ENCODE measurements at regions not wholly inside any gene's neighbourhood (a gene's known extent, or its start where the extent isn't known, plus 50 kb on each side); places are given as distances from the start of the nearest gene placed in this dataset.

- H3K4me1 ChIP-seq (ENCODE audit: insufficient read depth, low read length): no peaks in the 10 kb centered on the region
- in situ Hi-C loops (cut with HindIII; ENCODE audit: extremely low pct_ligation_motif_present, low pct_unique_long_range_greater_than_20kb): no loop called here
These were observed 216.4 kb upstream of the GYPA start for GRCh38 chr4:144356941-144357381.

GRCh38 chr4:144357975-144358374 is 217.5 kb upstream of the GYPA start:
- TF ChIP-seq, protein P1, sequence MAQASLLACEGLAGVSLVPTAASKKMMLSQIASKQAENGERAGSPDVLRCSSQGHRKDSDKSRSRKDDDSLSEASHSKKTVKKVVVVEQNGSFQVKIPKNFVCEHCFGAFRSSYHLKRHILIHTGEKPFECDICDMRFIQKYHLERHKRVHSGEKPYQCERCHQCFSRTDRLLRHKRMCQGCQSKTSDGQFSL (CRISPR knock-in tag; IDR thresholded peaks at IDR 0.05): no peak
- no peak for TF ChIP-seq ZNF841 (CRISPR knock-in tag; IDR thresholded peaks at IDR 0.05; ENCODE audit: borderline replicate concordance)
- TF ChIP-seq ZNF607 (CRISPR knock-in tag; IDR thresholded peaks at IDR 0.05; ENCODE audit: borderline replicate concordance): no peak
- no peak for TF ChIP-seq XRCC5 (optimal IDR thresholded peaks at IDR 0.05; ENCODE audit: low read length)
- TF ChIP-seq KLF9 (CRISPR knock-in tag; IDR thresholded peaks at IDR 0.05; ENCODE audit: low read depth): no peak
- no peak for TF ChIP-seq ZNF576 (CRISPR knock-in tag; IDR thresholded peaks at IDR 0.05)
- no peak for TF ChIP-seq PRMT3 (CRISPR knock-in tag; IDR thresholded peaks at IDR 0.05; ENCODE audit: borderline replicate concordance, low read depth)
- TF ChIP-seq TSC22D2 (CRISPR knock-in tag; IDR thresholded peaks at IDR 0.05; ENCODE audit: borderline replicate concordance): no peak
- intact Hi-C loops (cut with micrococcal nuclease; ENCODE audit: unreplicated experiment): no loop called here
- H3K4me3 ChIP-seq (replicated peaks in 1 of 3; ENCODE audit: insufficient read depth in 1 of 3, low read depth in 2 of 3, low read length in 3 of 3): no peak overlapping the region
- H3K79me2 ChIP-seq (ENCODE audit: insufficient read depth, low read length): no peaks in the 10 kb centered on the region
- BruUV-seq (replicated peaks): no TSS peak
- H3K9me3 ChIP-seq (ENCODE audit: low read length): no peaks in the 10 kb centered on the region
- no peak overlapping the region for H3K27ac ChIP-seq (ENCODE audit: extremely low read length, insufficient read depth, low read length)
- in situ Hi-C loops (cut with HindIII; ENCODE audit: extremely low pct_ligation_motif_present, low pct_unique_long_range_greater_than_20kb): no loop called here
- no peak for FAIRE-seq
- H3K9ac ChIP-seq (ENCODE audit: insufficient read depth, low read depth, low read length): no peak overlapping the region
- ATAC-seq: no peak
- H2AFZ ChIP-seq (ENCODE audit: low read length): no peak overlapping the region
- H3K4me1 ChIP-seq (ENCODE audit: insufficient read depth, low read length): no peaks in the 10 kb centered on the region
- H4K20me1 ChIP-seq (ENCODE audit: insufficient read depth, low read length): no peaks in the 10 kb centered on the region
- no peaks in the 10 kb centered on the region for H3K36me3 ChIP-seq (replicated peaks in 1 of 2; ENCODE audit: control insufficient read depth in 1 of 2, insufficient read depth in 2 of 2, low read length in 2 of 2)
- H3K27me3 ChIP-seq (ENCODE audit: control insufficient read depth in 1 of 2, insufficient read depth in 2 of 2, low read length in 2 of 2): no peaks in the 10 kb centered on the region
- no peak overlapping the region for H3K4me2 ChIP-seq (ENCODE audit: low read depth, low read length)
- no peak for DNase-seq (ENCODE audit: low spot score)
- 0% methylated on average over 3 of the region's 3 CpGs for WGBS (ENCODE audit: low lambda C conversion rate)
- ChIA-PET POLR2A (no interaction called here), CTCF (ENCODE audit: low intra/inter-chr PET ratio, low total read pairs) (no interaction called here)

More at GRCh38 chr4:144356941-144357381, 216.4 kb upstream of the GYPA start:
- Histone ChIP-seq H3K4me3 (replicated peaks in 1 of 3; ENCODE audit: insufficient read depth in 1 of 3, low read depth in 2 of 3, low read length in 3 of 3) (no peak overlapping the region), H4K20me1 (ENCODE audit: insufficient read depth, low read length) (no peaks in the 10 kb centered on the region), H3K27ac (ENCODE audit: extremely low read length, insufficient read depth, low read length) (no peak overlapping the region), H3K9ac (ENCODE audit: insufficient read depth, low read depth, low read length) (no peak overlapping the region), H3K27me3 (ENCODE audit: control insufficient read depth in 1 of 2, insufficient read depth in 2 of 2, low read length in 2 of 2) (no peaks in the 10 kb centered on the region), H3K4me2 (ENCODE audit: low read depth, low read length) (no peak overlapping the region), H2AFZ (ENCODE audit: low read length) (no peak overlapping the region), H3K36me3 (replicated peaks in 1 of 2; ENCODE audit: control insufficient read depth in 1 of 2, insufficient read depth in 2 of 2, low read length in 2 of 2) (no peaks in the 10 kb centered on the region), H3K9me3 (ENCODE audit: low read length) (no peaks in the 10 kb centered on the region), H3K79me2 (ENCODE audit: insufficient read depth, low read length) (no peaks in the 10 kb centered on the region)
- intact Hi-C loops (cut with micrococcal nuclease; ENCODE audit: unreplicated experiment): no loop called here
- WGBS (ENCODE audit: low lambda C conversion rate): 12% methylated on average over 9 of the region's 9 CpGs
- FAIRE-seq: no peak
- no peak for DNase-seq (ENCODE audit: low spot score)
- no peak for ATAC-seq
- CTCF ChIA-PET (ENCODE audit: low intra/inter-chr PET ratio, low total read pairs): no interaction called here
- POLR2A ChIA-PET: no interaction called here
- TF ChIP-seq TFAP4 (IDR thresholded peaks at IDR 0.05; ENCODE audit: borderline replicate concordance, low read depth) (no peak), ZNF713 (CRISPR knock-in tag; IDR thresholded peaks at IDR 0.05) (no peak), ISX (CRISPR knock-in tag; conservative IDR thresholded peaks at IDR 0.05) (no peak), MTA1 (CRISPR knock-in tag; IDR thresholded peaks at IDR 0.05; ENCODE audit: borderline replicate concordance) (no peak), ZNF232 (CRISPR knock-in tag; IDR thresholded peaks at IDR 0.05; ENCODE audit: borderline replicate concordance) (no peak), CCAR2 (optimal IDR thresholded peaks at IDR 0.05; ENCODE audit: low read depth, low read length) (no peak), POLR2AphosphoS5 (IDR thresholded peaks at IDR 0.05; ENCODE audit: low read depth, low read length) (no peak), ZNF552 (CRISPR knock-in tag; IDR thresholded peaks at IDR 0.05; ENCODE audit: borderline replicate concordance) (no peak), ARHGAP35 (CRISPR knock-in tag; IDR thresholded peaks at IDR 0.05; ENCODE audit: borderline replicate concordance) (no peak), NR0B2 (CRISPR knock-in tag; IDR thresholded peaks at IDR 0.05) (no peak), KLF13 (CRISPR knock-in tag; IDR thresholded peaks at IDR 0.05) (no peak), ELF3 (CRISPR knock-in tag; IDR thresholded peaks at IDR 0.05) (no peak)
- BruUV-seq (replicated peaks): no TSS peak
